GM12864 (cell line): ENCODE measurements at regions not wholly inside any gene's neighbourhood (a gene's known extent, or its start where the extent isn't known, plus 50 kb on each side); places are given as distances from the start of the nearest gene placed in this dataset.

ENCODE experiments used
- DNase-seq: peaks from one replicate; pipeline ENCODE4 v3.0.0-alpha.2; 2011; ENCODE audit warnings: low read depth
- H3K4me3 ChIP-seq: 2 replicates; pipeline ENCODE4 v1.5.1; 2011; ENCODE audit warnings: mild to moderate bottlenecking, low read depth, low read length, control low read depth
- TF ChIP-seq, protein P1 (sequence below): IDR thresholded peaks from 2 replicates; pipeline ENCODE4 v1.5.1; 2011; ENCODE audit warnings: low read depth, mild to moderate bottlenecking, moderate library complexity, low read length, control low read depth, inconsistent platforms; ENCODE audit errors: missing control alignments

DNA sequence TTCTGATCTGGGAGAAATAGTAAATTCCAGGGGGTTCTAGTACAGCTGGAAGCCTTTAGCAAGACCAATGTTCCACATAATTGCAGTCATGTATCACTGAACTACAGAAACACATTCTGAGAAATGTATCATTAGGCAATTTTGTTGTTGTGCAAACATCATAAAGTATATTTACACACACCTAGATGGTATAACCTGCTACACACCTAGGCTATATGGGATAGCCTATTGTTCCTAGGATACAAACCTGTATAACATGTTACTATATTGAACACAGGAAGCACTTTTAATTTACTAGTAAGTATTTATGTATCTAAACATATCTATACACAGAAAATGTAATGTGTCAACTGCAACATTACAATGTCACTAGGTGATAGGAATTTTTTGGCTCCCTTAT, 525.9 kb upstream of the NRSN1 start:
- DNase-seq = no peak
- TF ChIP-seq, protein P1, sequence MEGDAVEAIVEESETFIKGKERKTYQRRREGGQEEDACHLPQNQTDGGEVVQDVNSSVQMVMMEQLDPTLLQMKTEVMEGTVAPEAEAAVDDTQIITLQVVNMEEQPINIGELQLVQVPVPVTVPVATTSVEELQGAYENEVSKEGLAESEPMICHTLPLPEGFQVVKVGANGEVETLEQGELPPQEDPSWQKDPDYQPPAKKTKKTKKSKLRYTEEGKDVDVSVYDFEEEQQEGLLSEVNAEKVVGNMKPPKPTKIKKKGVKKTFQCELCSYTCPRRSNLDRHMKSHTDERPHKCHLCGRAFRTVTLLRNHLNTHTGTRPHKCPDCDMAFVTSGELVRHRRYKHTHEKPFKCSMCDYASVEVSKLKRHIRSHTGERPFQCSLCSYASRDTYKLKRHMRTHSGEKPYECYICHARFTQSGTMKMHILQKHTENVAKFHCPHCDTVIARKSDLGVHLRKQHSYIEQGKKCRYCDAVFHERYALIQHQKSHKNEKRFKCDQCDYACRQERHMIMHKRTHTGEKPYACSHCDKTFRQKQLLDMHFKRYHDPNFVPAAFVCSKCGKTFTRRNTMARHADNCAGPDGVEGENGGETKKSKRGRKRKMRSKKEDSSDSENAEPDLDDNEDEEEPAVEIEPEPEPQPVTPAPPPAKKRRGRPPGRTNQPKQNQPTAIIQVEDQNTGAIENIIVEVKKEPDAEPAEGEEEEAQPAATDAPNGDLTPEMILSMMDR = no peak

GRCh38 chr6:23601811-23602345, 524.1 kb upstream of the NRSN1 start:
- TF ChIP-seq, protein P1 = no peak
- H3K4me3 ChIP-seq = no peak overlapping the region
- DNase-seq = no peak

More for the DNA sequence above, 525.9 kb upstream of the NRSN1 start:
- no peak overlapping the region for H3K4me3 ChIP-seq

- TF ChIP-seq, protein P1 = no peak
- H3K4me3 ChIP-seq = no peak overlapping the region
- no peak for DNase-seq
These were observed 517.0 kb upstream of the NRSN1 start for GRCh38 chr6:23608931-23609435.

- no peak overlapping the region for H3K4me3 ChIP-seq
- no peak for DNase-seq
- TF ChIP-seq, protein P1 = no peak
These were observed 514.1 kb upstream of the NRSN1 start for GRCh38 chr6:23611776-23612381.

- TF ChIP-seq, protein P1 = no peak
These were observed 507.6 kb upstream of the NRSN1 start for GRCh38 chr6:23618366-23618765.

GRCh38 chr6:23620911-23621401, 505.1 kb upstream of the NRSN1 start:
- DNase-seq = no peak
- H3K4me3 ChIP-seq = no peak overlapping the region
- TF ChIP-seq, protein P1 = no peak

More at GRCh38 chr6:23618366-23618765, 507.6 kb upstream of the NRSN1 start:
- no peak overlapping the region for H3K4me3 ChIP-seq
- no peak for DNase-seq
